WERI-Rb-1 (cell line): ENCODE measurements at regions not wholly inside any gene's neighbourhood (a gene's known extent, or its start where the extent isn't known, plus 50 kb on each side); places are given as distances from the start of the nearest gene placed in this dataset.

Experiments used
- DNase-seq: peaks from one replicate; pipeline ENCODE4 v3.0.0-alpha.2; 2020
- H3K27ac ChIP-seq: fragments of 250-450 bp; sonication (Bioruptor Pico); 2 replicates; pipeline ENCODE4 v1.5.1; 2020; ENCODE audit warnings: mild to moderate bottlenecking, moderate library complexity
- H3K27me3 ChIP-seq: fragments of 250-450 bp; sonication (Bioruptor Pico); 2 replicates; pipeline ENCODE4 v1.5.1; 2021; ENCODE audit warnings: mild to moderate bottlenecking, low read depth, moderate library complexity; ENCODE audit not compliant: insufficient read depth, severe bottlenecking
- H3K36me3 ChIP-seq: fragments of 250-450 bp; sonication (Bioruptor Pico); 2 replicates; pipeline ENCODE4 v1.5.1; 2020; ENCODE audit warnings: mild to moderate bottlenecking, moderate library complexity
- H3K4me3 ChIP-seq: 2 replicates; pipeline ENCODE4 v1.5.1; 2011; ENCODE audit warnings: low read depth, mild to moderate bottlenecking, control low read depth, low read length
- H3K9me3 ChIP-seq: fragments of 250-450 bp; sonication (Bioruptor Pico); 2 replicates; pipeline ENCODE4 v1.5.1; 2021; ENCODE audit warnings: mild to moderate bottlenecking, moderate library complexity; ENCODE audit not compliant: severe bottlenecking
- TF ChIP-seq, protein P1 (sequence below): IDR thresholded peaks from 2 replicates; pipeline ENCODE4 v1.5.1; 2011; ENCODE audit warnings: low read depth, mild to moderate bottlenecking, control low read depth, inconsistent platforms, low read length

DNA sequence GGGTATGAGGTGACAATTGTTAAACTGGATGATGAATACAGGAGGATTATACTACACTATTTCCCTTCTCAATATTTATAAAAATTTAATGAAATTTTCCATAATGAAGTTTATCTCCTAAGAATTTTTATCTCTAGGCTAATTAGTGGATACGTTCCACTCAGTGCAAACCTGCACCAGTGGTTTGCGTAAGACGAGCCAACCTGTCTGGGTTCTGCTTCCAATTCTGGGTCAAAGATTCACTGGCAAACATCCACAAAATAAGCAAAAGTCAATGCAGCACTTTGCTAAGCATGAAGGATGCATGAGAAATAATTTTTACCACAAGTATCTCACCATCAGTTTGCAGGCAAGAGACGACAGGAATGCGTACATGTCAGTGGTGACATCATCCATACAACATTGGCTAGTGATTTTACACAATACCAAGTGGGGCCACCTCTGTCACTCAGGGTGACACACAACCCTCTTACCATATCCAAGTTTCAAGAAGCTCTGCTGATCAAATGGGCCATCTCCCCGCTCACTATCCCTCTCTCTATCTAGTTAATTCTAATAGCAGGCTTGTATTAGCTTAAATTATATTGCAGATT lies 51.7 kb downstream of the FAM50B start:
- no peaks in the 10 kb centered on the region for H3K36me3 ChIP-seq
- no peaks in the 10 kb centered on the region for H3K27me3 ChIP-seq
- no peak overlapping the region for H3K27ac ChIP-seq
- TF ChIP-seq, protein P1, sequence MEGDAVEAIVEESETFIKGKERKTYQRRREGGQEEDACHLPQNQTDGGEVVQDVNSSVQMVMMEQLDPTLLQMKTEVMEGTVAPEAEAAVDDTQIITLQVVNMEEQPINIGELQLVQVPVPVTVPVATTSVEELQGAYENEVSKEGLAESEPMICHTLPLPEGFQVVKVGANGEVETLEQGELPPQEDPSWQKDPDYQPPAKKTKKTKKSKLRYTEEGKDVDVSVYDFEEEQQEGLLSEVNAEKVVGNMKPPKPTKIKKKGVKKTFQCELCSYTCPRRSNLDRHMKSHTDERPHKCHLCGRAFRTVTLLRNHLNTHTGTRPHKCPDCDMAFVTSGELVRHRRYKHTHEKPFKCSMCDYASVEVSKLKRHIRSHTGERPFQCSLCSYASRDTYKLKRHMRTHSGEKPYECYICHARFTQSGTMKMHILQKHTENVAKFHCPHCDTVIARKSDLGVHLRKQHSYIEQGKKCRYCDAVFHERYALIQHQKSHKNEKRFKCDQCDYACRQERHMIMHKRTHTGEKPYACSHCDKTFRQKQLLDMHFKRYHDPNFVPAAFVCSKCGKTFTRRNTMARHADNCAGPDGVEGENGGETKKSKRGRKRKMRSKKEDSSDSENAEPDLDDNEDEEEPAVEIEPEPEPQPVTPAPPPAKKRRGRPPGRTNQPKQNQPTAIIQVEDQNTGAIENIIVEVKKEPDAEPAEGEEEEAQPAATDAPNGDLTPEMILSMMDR: no peak
- DNase-seq: no peak
- no peak overlapping the region for H3K4me3 ChIP-seq
- peaks cover 4% of the 10 kb centered on the region for H3K9me3 ChIP-seq

DNA sequence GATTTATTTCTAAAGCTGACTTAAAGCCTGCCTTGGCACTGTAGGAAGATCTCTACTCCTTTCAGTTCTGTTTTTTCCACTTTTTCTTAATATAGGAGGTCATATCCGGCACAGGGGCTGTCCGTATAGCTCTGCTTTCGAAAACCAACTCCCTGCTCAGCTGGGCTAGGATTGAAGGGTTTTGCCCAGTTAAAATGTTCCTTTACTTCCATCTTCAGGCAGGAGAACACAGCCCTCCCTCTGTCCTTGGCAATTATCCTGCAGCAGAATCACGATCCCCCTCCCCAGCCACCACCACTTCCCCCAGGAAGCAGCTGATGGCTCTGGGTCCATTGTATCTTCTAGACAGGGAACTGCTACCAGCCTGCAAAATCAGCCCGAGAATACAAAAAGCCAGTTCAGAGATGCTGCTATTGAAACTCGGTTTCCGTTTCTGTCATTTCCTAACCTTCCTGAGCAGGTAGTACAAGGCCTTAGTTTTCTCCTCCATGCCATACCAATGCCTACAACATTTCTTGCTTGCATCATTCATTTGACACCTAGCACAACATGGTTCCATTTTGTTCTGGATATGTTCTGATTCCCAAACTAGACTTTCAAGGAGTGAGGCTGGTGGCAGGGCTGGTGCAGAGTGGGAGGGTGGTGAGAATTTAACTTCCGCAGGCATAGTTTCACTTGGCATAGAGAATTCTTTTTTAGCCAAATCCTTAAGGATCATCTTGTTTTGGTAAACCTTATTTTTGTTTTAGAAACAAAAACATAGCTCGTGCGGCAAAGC lies 53.9 kb downstream of the FAM50B start:
- H3K27me3 ChIP-seq: no peaks in the 10 kb centered on the region
- TF ChIP-seq, protein P1: no peak
- H3K27ac ChIP-seq: no peak overlapping the region
- peaks cover 4% of the 10 kb centered on the region for H3K9me3 ChIP-seq
- H3K36me3 ChIP-seq: no peaks in the 10 kb centered on the region
- no peak overlapping the region for H3K4me3 ChIP-seq
- no peak for DNase-seq

GRCh38 chr6:3904518-3904917 lies 55.3 kb downstream of the FAM50B start:
- Histone ChIP-seq H3K4me3 (no peak overlapping the region), H3K27ac (no peak overlapping the region), H3K36me3 (no peaks in the 10 kb centered on the region), H3K27me3 (no peaks in the 10 kb centered on the region), H3K9me3 (no peaks in the 10 kb centered on the region)
- no peak for DNase-seq
- TF ChIP-seq, protein P1: no peak

- no peak for DNase-seq
Measured at GRCh38 chr6:3905945-3906845, 57.0 kb downstream of the FAM50B start.

DNA sequence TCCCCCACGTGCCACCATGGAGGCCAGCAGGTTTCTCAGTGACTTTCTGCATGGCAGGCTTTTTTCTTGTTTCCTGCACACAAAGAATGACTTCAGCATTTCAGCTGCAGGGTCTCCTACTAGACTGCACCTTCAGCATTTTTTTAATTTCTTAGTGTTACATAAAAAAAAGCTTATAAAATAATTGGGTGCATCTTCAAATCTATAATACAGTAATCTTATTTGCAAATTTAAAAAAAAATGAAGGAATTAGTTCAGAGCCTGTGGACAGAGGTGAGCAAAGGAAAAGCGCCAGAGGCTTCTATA lies 57.6 kb downstream of the FAM50B start:
- Histone ChIP-seq H3K27ac (no peak overlapping the region), H3K27me3 (no peaks in the 10 kb centered on the region), H3K9me3 (no peaks in the 10 kb centered on the region), H3K36me3 (no peaks in the 10 kb centered on the region), H3K4me3 (no peak overlapping the region)
- TF ChIP-seq, protein P1: no peak
- DNase-seq: no peak

More at GRCh38 chr6:3905945-3906845, 57.0 kb downstream of the FAM50B start:
- Histone ChIP-seq H3K27me3 (no peaks in the 10 kb centered on the region), H3K9me3 (no peaks in the 10 kb centered on the region), H3K36me3 (no peaks in the 10 kb centered on the region), H3K27ac (no peak overlapping the region), H3K4me3 (no peak overlapping the region)
- TF ChIP-seq, protein P1: no peak
